Activated CD8-positive, alpha-beta memory T cell treated with anti-CD3 and anti-CD28 coated beads for 48 hours (primary cell): ENCODE measurements at regions not wholly inside any gene's neighbourhood (a gene's known extent, or its start where the extent isn't known, plus 50 kb on each side); places are given as distances from the start of the nearest gene placed in this dataset.

Source experiments
- DNase-seq, 3 experiments: peaks; one replicate each; pipeline ENCODE4 v3.0.0-alpha.2; 2020; ENCODE audit warnings: low read depth in 2 of 3, low spot score in 2 of 3

DNA sequence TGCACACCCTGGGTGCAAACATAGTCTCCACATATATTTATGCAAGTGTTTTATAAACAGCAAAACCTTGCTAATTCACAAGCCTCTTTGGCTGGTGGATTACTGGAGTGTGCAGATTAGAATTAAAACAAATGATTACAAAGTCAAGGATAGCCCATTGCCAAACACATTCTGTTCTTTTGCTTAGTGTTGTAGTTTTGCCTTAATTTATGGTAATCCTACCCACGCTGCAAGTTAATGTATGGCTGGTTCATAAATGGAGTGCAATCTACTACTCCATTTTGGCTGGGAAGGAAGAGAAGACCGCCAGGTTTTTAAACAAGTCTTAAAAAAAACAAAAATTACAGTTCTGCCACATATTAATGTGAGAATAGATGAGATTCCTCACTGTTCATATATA lies 883.1 kb upstream of the KLHL29 start:
- DNase-seq, result no peak

DNA sequence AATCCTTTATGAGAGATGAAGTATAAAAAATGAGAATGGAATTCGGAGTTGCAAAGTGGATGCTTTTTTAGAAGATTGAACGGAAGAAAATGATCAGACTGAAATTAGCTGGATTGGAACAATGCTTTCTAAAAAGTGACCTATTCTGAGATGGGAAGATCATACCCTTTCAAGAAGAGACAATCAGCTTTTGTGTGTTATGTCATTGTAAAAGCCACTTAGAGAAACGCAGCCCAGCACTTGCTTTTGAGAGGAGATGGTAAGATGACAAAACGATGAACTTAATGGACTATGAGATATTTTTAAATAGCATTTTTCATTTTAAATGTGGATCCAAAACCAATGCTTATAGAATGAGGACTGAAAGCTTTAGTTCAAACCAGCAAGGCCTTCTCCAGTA lies 871.4 kb upstream of the KLHL29 start:
- DNase-seq, result no peak

DNA sequence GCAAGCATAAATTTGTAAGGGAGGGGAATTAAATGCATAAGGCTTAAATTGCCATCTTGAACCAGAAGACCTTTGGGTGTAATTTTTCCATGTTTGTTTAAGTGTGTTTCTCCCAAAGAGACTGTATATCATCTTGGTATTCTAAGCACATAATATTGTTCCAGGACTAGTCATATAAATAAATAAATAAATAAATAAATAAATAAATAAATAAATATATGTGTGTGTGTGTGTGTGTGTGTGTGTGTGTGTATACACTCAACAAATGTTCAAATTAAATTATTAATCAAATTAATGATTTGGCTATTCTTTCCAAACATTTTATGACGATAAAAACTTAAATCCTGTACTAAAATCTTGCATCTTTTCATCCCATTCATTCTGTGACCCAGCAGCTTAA lies 867.8 kb upstream of the KLHL29 start:
- no peak for DNase-seq

DNA sequence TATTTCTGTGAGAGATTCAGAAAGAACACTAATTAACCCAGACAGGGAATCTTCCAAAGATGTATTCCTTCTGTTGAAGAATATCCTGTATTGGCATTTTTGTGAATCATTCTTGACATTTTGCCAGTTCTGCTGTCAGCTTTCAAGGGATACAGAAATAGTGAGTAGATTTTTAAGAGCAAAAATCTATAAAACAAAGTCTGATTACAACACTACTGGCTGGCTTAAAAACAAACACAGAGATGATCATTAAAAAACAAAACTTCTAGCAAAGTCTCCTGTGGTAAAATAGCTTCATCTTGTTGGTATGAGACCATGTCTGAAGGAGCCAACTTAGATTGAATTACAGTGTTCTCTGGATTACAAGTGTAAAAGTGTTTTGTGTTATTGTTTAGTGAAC lies 866.3 kb upstream of the KLHL29 start:
- no peak for DNase-seq

DNA sequence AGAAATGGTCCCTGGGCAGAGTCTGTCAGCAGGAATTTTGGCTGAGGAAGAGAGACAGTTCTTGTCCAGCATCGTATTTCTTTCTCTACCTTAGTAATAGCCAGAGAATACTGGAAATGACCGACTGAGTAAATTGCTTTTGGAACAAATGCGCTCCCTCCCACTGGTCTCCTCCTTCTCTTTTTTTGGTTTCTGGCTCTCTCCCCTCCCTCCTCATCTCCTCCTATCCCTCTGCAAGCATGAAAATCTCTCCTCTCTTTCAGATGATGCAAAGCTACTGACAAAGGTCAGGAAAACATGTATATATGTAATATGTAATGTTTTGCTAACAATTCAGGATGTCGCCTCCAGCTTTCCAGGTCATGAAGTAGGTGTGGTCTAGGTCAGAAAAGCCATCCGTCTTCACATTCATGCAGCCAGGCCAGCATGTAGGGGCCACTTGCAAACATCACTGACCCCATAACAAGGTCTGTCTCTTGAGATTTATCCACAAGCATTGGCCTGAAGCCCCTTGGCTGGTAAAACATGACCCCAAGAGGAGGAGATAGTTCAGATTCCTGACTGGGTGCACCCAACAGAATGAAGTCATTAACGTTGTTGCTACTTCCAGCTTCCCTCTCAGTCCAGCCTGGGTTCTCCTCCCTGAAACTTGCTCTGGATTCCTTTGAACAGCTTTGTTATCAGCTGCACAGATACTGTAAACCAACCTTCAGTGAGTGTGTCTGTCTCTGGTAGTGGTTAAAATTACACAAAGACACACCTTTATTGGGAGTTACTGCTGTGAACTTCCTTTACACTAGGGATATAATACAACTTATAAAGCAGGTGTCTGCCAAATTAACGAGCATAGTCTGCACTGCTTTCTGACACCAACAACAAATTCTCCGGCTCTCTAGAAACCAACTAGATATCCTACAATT lies 864.4 kb upstream of the KLHL29 start:
- no peak for DNase-seq

DNA sequence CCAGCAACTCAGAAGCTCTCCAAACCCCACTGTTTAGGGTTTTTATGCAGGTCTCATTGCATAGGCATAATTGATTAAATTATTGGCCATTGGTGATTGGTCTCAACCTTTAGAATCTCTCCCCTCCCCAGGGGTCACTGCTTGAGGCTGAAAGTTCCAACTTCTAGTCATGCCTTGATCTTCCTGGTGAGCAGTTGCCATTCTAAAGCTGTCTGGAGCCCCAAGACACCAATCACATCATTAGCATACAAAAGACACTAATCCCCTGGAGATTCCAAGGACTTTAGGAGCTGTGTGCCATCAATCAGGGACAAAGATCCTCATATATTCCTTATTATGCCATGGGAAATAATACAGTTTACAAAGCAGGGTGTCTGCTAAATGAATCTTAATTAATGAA lies 863.4 kb upstream of the KLHL29 start:
- DNase-seq, result no peak

DNA sequence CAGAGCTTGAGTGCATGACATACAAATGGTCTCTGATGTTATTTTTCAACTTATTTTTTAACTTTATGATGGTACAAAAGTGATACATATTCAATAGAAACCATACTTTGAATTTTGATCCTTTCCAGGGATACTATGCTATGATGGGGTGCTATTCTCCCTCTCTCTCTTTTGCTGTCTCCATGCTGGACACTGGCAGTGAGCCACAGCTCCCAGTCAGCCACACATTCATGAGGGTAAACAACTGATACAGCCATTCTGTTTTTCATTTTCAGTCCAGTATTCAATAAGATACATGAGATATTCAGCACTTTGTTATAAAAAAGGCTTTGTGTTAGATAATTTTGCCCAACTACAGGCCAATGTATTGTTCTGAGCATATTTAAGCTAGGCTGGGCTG lies 859.3 kb upstream of the KLHL29 start:
- no peak for DNase-seq

DNA sequence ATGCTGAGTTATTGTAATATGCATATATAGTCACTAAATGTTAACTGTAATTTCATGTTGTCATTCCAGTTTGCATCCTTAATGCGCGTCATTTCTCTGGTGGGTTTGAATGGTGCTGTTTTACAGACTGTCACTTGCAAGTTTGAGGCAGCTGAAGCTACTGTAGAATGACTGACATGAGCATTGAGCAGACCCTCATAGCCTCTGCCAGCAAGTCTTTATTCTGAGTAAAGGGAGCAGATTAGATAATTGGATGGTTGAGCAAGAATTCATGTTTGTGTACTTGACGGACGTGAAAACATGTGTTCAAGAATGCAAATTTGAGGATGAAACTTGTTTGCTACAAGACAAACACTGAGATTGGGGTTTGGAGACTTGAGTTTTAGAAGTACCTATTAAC lies 854.8 kb upstream of the KLHL29 start:
- no peak for DNase-seq

DNA sequence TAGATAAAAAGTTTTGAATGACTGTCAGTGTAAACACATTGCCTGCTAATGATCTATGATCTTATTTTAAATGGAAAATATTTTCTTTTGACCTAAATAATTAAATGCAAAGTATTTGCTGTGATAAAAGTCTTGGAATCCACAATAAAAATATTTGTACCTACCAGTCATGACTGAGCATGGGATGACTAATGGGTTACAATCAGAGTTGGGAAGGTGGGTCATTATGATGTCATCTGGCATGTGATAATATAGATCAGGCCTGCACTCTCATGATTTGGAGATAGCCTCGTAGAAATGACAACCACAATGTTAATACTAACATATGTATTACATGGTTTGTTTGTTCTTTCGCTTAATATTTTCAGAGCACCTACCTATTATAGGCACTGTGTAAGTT lies 848.8 kb upstream of the KLHL29 start:
- DNase-seq, result no peak

DNA sequence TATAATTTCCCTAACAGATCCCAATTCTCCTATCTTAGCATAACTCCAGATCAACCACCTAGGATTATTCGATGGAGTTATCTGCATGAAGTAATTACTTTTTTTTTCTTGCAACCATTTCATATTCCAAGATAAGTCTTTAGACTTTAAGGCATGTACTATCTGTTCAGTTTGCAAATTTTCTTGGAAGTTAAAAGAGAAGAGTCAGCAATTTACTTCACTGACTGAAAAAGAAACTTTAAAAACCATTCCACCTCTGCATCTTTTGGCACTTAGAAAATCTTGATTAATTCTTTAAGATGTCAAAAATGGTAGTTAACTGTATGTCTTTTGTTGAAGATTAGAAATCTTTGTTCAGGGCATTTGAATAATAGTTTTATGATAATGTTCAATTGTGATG lies 830.5 kb upstream of the KLHL29 start:
- no peak for DNase-seq

DNA sequence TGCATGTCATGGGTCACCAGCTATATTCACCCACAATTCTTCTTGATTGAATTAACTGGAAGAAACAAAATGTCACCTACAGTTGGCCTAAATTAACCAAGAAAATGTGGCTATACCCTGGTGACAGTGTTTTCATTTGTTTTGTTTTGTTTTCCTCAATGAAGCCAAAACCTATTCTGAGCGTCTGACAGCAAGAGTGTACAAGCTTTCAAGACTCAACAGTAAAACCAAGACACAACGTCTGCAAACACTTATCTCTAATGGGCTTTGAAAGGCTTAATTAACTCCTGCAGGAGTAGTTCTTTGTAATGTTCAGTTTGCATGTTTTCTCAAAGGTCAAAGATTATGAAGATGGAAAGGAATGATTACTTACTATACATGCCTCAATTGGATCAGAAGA lies 827.6 kb upstream of the KLHL29 start:
- no peak for DNase-seq

DNA sequence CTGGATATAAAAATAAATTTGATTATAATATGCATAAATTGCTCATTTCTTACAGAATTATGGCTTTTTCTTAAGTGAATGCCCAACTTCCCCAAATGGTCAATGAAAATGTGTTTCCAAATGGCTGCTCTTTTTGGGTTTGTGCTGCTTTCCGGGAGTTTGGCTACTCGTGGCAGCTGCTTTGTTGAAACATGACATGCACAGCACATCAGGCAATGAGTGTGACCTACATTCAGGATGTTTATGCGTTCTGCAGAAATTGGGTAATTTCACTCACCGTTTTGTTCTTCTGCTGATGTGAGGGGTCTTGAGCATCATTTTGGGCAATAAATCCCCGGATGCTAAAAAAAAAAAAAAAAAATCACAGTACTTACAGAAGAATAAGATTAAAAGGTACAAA lies 825.0 kb upstream of the KLHL29 start:
- no peak for DNase-seq

DNA sequence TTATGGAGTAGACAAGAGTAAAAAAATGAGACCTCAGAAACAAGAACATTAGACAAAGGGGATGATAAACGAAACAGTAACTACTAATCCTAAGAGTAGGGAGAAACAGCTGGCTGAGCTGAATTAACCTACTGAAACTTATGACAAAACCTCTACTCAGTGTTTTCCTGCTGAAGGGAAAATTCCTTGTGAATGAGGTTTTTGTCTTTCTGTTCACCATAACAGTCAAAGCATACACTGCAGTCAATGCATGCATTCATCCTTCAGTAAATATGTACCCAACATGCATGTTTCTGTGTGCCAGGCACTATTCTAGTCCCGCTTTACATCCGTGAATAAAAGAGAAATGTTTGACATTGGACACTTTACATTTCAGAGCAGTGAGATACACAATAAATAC lies 805.6 kb upstream of the KLHL29 start:
- DNase-seq, result no peak

DNA sequence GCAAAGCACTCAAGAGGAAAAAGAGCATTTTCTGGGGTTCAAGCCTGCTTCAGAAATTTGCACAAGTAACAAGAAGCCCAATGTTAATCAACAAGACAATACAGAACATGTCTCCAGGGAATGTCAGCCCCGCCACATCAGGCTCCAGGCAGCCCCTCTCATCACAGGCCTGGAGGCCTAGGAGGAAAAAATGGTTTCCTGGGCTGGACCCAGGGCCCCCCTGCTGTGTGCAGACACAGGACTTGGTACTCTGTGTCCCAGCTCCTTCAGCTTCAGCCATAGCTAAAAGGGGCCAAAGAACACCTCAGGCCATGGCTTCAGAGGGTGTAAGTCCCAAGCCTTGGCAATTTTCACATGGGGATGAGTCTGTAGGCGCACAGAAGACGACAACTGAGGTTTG lies 802.9 kb upstream of the KLHL29 start:
- no peak for DNase-seq

DNA sequence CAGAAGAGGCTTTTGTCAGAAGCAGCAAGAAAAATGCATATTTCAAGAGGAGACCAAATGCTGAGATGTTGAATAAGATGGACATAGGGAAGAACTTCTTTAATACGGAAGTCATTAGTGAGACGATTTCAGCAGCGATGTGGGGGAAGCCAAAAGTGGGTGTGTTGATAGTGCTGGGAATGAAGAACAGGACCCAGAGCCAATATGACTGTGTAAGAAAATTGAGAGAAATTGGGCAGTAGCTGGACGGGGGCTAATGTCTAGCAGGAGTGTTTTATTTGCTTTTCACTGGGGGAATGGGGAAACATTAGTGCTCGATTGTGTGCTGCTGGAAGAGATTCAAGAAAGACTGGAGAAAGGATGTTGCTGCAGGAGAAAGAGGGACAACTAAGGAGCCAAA lies 788.7 kb upstream of the KLHL29 start:
- no peak for DNase-seq

DNA sequence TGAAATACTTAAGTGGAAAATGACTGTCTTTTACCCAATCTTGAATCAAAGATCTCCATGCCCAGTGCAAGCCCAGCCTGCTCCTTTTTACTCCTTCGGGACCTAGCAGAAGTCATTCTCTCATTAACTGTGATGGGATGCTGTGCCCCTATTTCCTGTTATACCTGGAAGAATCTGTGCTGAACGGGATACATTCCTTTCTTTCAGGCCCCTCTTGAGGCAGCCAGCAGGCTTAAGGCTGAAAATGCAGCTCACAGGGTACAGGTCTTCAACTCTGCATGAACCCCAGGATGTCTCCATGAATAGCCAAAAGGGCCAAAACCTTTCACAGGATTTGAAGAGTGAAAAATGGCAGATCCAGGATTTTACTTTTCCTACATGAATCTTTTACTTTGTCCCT lies 784.8 kb upstream of the KLHL29 start:
- DNase-seq, result no peak

DNA sequence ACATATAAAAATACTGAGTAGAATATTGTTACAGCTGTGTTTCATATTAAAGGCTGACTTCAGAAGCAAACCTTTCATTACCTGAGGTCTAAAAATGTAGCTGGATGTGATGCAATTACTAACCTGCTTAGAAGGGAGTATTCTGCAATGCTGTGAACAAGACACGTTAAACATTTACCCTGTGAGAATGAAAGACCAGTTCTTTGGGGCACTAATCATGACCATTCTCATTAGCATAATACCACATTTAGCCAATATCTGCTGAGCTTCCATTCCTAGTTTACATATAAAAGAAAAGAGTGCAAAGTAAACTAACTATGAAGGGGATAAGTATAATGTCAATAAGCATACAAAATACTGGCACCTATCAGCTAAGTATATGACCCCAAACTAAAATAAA lies 784.0 kb upstream of the KLHL29 start:
- DNase-seq, result no peak

DNA sequence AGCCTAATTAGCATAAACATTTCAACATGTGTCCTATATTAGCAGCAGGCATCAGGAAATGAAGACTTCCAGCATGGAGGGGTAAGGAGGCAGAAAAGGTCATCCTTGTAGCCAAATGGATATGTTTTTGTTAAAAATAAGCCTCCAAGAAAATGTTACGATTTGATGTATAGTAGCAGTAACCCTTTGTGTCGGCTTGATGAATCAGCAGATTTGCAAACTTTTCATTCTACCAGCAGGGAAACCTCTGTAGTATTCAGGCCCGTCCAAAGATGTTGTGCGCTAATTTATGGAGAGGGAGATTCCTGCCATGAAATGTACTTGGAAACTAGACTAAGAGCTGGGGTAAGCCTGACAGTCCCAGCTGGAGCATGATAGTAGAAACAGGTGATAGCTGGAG lies 780.8 kb upstream of the KLHL29 start:
- DNase-seq, result no peak

DNA sequence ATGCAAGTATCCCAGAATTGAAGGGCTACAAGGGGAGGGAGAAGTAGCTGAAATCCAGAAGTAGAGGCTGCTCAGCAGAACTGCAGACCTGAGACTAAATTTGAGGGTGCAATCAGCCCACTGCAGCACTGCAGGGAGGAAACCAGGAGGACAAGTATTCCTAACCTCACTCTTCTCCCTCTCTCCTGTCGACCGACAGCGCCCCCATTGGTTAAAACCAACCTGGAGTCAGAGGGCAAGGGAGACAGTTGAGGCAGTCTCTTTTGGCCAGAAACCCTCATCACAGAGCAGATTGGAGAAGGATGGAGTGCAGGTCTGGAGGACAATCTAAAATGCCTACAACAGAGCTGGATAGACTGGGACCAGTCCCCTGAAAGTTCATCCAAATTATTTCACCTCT lies 768.9 kb upstream of the KLHL29 start:
- DNase-seq, result no peak

DNA sequence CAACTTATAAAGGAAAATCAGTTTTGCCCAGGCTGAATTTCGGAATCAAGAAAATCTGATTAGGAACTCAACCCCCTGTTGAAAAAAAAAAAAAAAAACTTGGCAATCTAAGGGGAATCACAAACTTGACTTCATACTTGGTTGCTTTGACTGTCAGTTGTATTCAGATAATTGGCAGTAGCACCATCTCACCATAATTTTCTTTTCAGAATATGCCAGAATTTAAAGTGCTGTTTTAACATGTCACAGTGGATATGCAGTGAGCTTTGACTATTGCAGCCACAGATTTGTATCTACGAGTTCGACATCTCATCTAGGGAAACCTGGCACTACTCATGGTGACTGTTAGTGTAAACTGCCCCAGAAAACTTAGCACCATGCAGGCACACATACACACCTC lies 761.4 kb upstream of the KLHL29 start:
- no peak for DNase-seq

DNA sequence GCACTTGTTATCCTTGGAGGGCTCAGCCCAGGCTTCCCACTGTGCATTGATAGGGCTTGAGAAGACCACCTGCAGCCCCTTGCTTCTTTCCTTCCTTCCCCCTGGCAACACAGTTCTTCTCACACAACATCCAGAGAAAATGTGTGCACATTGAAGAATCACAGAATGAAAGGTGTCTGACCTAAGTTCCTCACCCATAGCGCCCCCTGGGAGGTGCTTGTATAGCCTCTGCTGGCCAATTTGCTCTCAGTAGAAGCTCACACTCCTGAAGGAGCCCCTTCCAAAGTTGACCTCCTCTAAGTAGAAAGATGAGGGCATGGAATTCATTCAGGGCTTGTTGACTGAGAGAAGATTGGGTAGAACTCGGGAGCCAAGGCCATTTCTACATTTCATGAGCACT lies 758.4 kb upstream of the KLHL29 start:
- no peak for DNase-seq

DNA sequence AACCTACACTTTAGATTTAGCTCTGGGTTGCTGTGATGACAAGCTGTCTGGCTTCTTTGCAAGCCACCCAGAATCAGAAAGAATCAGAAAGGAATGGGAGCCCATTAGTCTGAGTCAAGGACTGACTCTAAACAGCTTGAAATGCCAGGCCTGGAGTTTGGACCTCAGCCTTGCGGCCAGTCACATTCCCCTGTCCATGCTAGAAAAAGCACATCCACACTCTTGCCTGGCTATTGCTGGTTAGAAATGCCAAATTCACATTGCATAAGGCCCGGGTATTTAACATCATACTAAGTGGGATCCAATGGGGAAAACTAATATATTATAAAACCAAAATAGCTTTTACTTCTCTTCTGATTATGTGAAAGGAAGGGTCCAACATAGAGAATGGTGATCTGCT lies 756.8 kb upstream of the KLHL29 start:
- DNase-seq, result no peak

DNA sequence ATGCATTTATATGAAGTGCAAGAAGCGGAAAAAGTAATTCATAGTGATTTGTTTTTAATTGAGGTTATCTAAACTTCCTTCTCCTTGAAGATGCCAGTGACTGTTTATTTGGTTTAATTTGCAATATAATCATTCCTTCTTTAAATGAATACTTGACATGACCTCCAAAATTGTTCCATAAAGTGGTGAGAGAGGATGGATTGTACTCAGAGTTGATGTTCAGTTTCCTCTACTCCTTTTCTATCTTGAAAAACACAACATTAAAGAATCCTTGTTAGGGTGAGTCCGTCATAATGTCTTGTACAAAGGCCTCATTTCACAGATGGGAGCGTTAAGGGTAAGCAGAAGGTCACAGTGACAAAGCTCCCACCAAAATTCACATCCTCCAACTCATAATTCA lies 756.1 kb upstream of the KLHL29 start:
- DNase-seq, result no peak
